SK-N-SH (cell line): ENCODE measurements at regions not wholly inside any gene's neighbourhood (a gene's known extent, or its start where the extent isn't known, plus 50 kb on each side); places are given as distances from the start of the nearest gene placed in this dataset.

Experiments used
- CHD2 ChIP-seq: fragments of 150-350 bp; IDR thresholded peaks from 2 replicates; pipeline ENCODE4 v1.6.1; 2018; ENCODE audit warnings: low read length; ENCODE audit not compliant: partially characterized antibody
- CTCF ChIP-seq: fragments of 200-600 bp; sonication (generic); IDR thresholded peaks from 2 replicates; pipeline ENCODE4 v1.6.1; 2017; ENCODE audit warnings: antibody characterized with exemption, mild to moderate bottlenecking, moderate library complexity
- FOXM1 ChIP-seq: IDR thresholded peaks from 2 replicates; pipeline ENCODE4 v1.4.0; 2012; ENCODE audit warnings: low read depth, mild to moderate bottlenecking
- GABPA ChIP-seq: IDR thresholded peaks from 2 replicates; pipeline ENCODE4 v1.4.0; 2012; ENCODE audit warnings: low read depth, mild to moderate bottlenecking
- MXI1 ChIP-seq: IDR thresholded peaks from 2 replicates; pipeline ENCODE4 v1.6.1; 2012; ENCODE audit warnings: mild to moderate bottlenecking, low read depth, low read length, improper control_type of control experiment
- POLR2AphosphoS5 ChIP-seq: IDR thresholded peaks from 2 replicates; pipeline ENCODE4 v1.6.1; 2012; ENCODE audit warnings: low read depth, low read length
- RCOR1 ChIP-seq: fragments of 150-350 bp; IDR thresholded peaks from 2 replicates; pipeline ENCODE4 v1.6.1; 2017; ENCODE audit warnings: antibody characterized with exemption, low read length
- RXRA ChIP-seq: IDR thresholded peaks from 2 replicates; pipeline ENCODE4 v1.4.0; 2012; ENCODE audit warnings: low read depth, mild to moderate bottlenecking, borderline replicate concordance
- SMC3 ChIP-seq: IDR thresholded peaks from 2 replicates; pipeline ENCODE4 v1.6.1; 2012; ENCODE audit warnings: low read depth, low read length, improper control_type of control experiment
- TAF1 ChIP-seq: IDR thresholded peaks from 2 replicates; pipeline ENCODE4 v1.6.1; 2012; ENCODE audit warnings: low read depth, mild to moderate bottlenecking, low read length, moderate library complexity, borderline replicate concordance
- TCF12 ChIP-seq: IDR thresholded peaks from 2 replicates; pipeline ENCODE4 v1.4.0; 2012
- USF2 ChIP-seq: fragments of 150-350 bp; IDR thresholded peaks from 2 replicates; pipeline ENCODE4 v1.6.1; 2017; ENCODE audit warnings: antibody characterized with exemption, low read length, low read depth, borderline replicate concordance
- YY1 ChIP-seq: IDR thresholded peaks from 2 replicates; pipeline ENCODE4 v1.4.0; 2012; ENCODE audit warnings: low read depth, mild to moderate bottlenecking

DNA sequence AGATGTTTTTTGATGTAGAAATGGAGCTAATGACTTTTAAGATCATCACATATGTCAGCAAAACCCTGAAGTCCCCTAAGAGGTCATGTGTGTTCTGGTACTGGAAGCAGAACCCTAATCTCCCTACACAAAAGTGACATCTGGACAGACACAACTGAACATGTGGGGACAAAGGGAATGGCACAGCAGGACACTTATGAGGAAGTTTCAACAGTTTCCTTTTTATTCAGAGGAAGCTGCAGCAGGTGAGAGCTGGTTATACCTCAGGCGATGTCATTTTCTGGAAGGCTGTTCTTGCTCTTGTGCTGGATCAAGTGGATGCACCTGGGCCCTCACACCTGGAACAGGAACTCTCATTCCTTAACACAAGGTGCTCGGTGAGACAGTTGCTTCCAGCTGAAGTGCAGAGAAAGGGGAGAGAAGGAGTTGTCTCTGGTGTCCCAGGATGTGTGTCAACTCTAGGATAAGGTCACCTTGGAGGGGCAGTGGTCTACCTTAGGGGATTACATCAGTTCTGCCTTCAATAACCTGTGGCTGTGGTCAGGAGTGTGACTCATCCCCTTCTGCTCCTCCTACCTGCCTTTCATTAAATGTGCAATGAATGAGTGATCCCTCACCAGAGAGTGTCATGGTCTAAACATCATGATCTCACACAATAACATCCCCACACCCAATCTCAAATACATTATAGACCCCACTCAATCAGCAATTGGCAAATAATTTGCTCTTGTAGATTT lies 463.4 kb downstream of the TMEM121 start:
- TF ChIP-seq TCF12 (no peak), POLR2AphosphoS5 (no peak), USF2 (no peak), RXRA (no peak), GABPA (no peak), FOXM1 (no peak), CTCF (no peak), CHD2 (no peak), YY1 (no peak), MXI1 (no peak), TAF1 (no peak), RCOR1 (no peak), SMC3 (no peak)
